ENCODE measurements at regions not wholly inside any gene's neighbourhood (a gene's known extent, or its start where the extent isn't known, plus 50 kb on each side); places are given as distances from the start of the nearest gene placed in this dataset.

- TF ChIP-seq, protein P1, sequence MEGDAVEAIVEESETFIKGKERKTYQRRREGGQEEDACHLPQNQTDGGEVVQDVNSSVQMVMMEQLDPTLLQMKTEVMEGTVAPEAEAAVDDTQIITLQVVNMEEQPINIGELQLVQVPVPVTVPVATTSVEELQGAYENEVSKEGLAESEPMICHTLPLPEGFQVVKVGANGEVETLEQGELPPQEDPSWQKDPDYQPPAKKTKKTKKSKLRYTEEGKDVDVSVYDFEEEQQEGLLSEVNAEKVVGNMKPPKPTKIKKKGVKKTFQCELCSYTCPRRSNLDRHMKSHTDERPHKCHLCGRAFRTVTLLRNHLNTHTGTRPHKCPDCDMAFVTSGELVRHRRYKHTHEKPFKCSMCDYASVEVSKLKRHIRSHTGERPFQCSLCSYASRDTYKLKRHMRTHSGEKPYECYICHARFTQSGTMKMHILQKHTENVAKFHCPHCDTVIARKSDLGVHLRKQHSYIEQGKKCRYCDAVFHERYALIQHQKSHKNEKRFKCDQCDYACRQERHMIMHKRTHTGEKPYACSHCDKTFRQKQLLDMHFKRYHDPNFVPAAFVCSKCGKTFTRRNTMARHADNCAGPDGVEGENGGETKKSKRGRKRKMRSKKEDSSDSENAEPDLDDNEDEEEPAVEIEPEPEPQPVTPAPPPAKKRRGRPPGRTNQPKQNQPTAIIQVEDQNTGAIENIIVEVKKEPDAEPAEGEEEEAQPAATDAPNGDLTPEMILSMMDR (IDR thresholded peaks at IDR 0.05; ENCODE audit: low read depth, low read length, poor library complexity, severe bottlenecking), result no peak
- no peak for TF ChIP-seq EZH2phosphoT487 (IDR thresholded peaks at IDR 0.05; ENCODE audit: borderline replicate concordance, low read length)
These were observed 64.0 kb downstream of the PPP4R3C start for GRCh38 chrX:27399146-27399456.
